ENCODE measurements at regions not wholly inside any gene's neighbourhood (a gene's known extent, or its start where the extent isn't known, plus 50 kb on each side); places are given as distances from the start of the nearest gene placed in this dataset.
"Not testable (repeated sequence)": the region's sequence is repeated elsewhere in the genome, so short reads cannot be mapped to it uniquely, and the experiment has no call there.

- DNase-seq = no peak
Measured at GRCh38 chr10:62665771-62666170, 138.7 kb upstream of the ADO start.

- DNase-seq = no peak
Measured at GRCh38 chr10:62666275-62666674, 138.2 kb upstream of the ADO start.

- no peak for DNase-seq
Measured at GRCh38 chr10:62669341-62669740, 135.2 kb upstream of the ADO start.

- DNase-seq = no peak
Measured at GRCh38 chr10:62671104-62671503, 133.4 kb upstream of the ADO start.

GRCh38 chr10:62681211-62681940 is 123.1 kb upstream of the ADO start:
- peak; percentile 69 to 74 for DNase-seq

GRCh38 chr10:62684911-62685310 is 119.6 kb upstream of the ADO start:
- DNase-seq = no peak

GRCh38 chr10:62687230-62687748 is 117.2 kb upstream of the ADO start:
- no peak for DNase-seq

GRCh38 chr10:62688971-62689700 is 115.4 kb upstream of the ADO start:
- DNase-seq = no peak

- DNase-seq = peak in 1 of 2 donors; percentile 63
Measured at GRCh38 chr10:62689712-62690111, 114.8 kb upstream of the ADO start.

GRCh38 chr10:62690703-62691102 is 113.8 kb upstream of the ADO start:
- DNase-seq = peak in 1 of 2 donors; percentile 48

GRCh38 chr10:62691336-62691735 is 113.2 kb upstream of the ADO start:
- peak in 1 of 2 donors; percentile 29 for DNase-seq

GRCh38 chr10:62692085-62692484 is 112.4 kb upstream of the ADO start:
- no peak for DNase-seq

GRCh38 chr10:62693306-62693705 is 111.2 kb upstream of the ADO start:
- no peak for DNase-seq

- peak in 1 of 2 donors; percentile 20 for DNase-seq
Measured at GRCh38 chr10:62694537-62695126, 109.9 kb upstream of the ADO start.

GRCh38 chr10:62696798-62697197 is 107.7 kb upstream of the ADO start:
- DNase-seq = peak in 1 of 2 donors; percentile 15

GRCh38 chr10:62699148-62699547 is 105.4 kb upstream of the ADO start:
- no peak for DNase-seq

- DNase-seq = not testable (repeated sequence)
Measured at GRCh38 chr10:62704121-62704520, 100.4 kb upstream of the ADO start.

GRCh38 chr10:62705789-62706188 is 98.7 kb upstream of the ADO start:
- no peak for DNase-seq

GRCh38 chr10:62707810-62708209 is 96.7 kb upstream of the ADO start:
- no peak for DNase-seq

- no peak for DNase-seq
Measured at GRCh38 chr10:62708569-62708968, 96.0 kb upstream of the ADO start.

- DNase-seq = no peak
Measured at GRCh38 chr10:62709200-62709599, 95.3 kb upstream of the ADO start.

- no peak for DNase-seq
Measured at GRCh38 chr10:62710182-62710581, 94.3 kb upstream of the ADO start.

- DNase-seq = no peak
Measured at GRCh38 chr10:62715383-62715782, 89.1 kb upstream of the ADO start.

- DNase-seq = no peak
Measured at GRCh38 chr10:62718585-62718984, 85.9 kb upstream of the ADO start.
